Keratinocyte (primary cell): ENCODE measurements at regions not wholly inside any gene's neighbourhood (a gene's known extent, or its start where the extent isn't known, plus 50 kb on each side); places are given as distances from the start of the nearest gene placed in this dataset.
A peak's percentile ranks its signal among the peaks of the same experiment; 100 is the strongest.
"Not testable (repeated sequence)": the region's sequence is repeated elsewhere in the genome, so short reads cannot be mapped to it uniquely, and the experiment has no call there.

Source experiments
- DNase-seq: peaks from one replicate; pipeline ENCODE4 v3.0.0-alpha.2; 2011; ENCODE audit warnings: low read depth, missing footprints, low spot score
- FAIRE-seq: peaks from 2 replicates; lab custom pipeline; 2011; peaks lifted over from hg19 to GRCh38; lab: Jason Lieb, UNC
- H2AFZ ChIP-seq: 2 replicates; pipeline ENCODE4 v1.6.0; 2012; ENCODE audit warnings: low read length, control low read depth, inconsistent platforms; ENCODE audit not compliant: control insufficient read depth
- H3K27ac ChIP-seq: 2 replicates; pipeline ENCODE4 v1.5.1; 2011; ENCODE audit warnings: low read length; ENCODE audit not compliant: control insufficient read depth, insufficient read depth
- H3K27me3 ChIP-seq: 3 replicates; pipeline ENCODE4 v1.6.0; 2011; ENCODE audit warnings: low read length; ENCODE audit not compliant: control insufficient read depth, insufficient read depth; ENCODE audit errors: extremely low read depth
- H3K36me3 ChIP-seq, 2 experiments: 2 replicates in 1 of 2; 3 replicates in 1 of 2; pipeline ENCODE4 v1.5.1; 2011; ENCODE audit warnings: low read length in 2 of 2, mild to moderate bottlenecking in 1 of 2; ENCODE audit not compliant: control insufficient read depth in 2 of 2, insufficient read depth in 2 of 2; ENCODE audit errors: extremely low read depth in 1 of 2
- H3K4me1 ChIP-seq: 3 replicates; pipeline ENCODE4 v1.5.1; 2011; ENCODE audit warnings: low read length; ENCODE audit not compliant: control insufficient read depth, insufficient read depth; ENCODE audit errors: extremely low read depth
- H3K4me2 ChIP-seq: 3 replicates; pipeline ENCODE4 v1.6.0; 2011; ENCODE audit warnings: low read depth, low read length; ENCODE audit not compliant: control insufficient read depth, insufficient read depth; ENCODE audit errors: extremely low read depth
- H3K4me3 ChIP-seq, 3 experiments: fragments of 200-600 bp in 1 of 3; sonication (generic) in 1 of 3; 2 replicates in 2 of 3; 3 replicates in 1 of 3; pipeline ENCODE4 v1.5.1; 2011 to 2016; ENCODE audit warnings: low read length in 3 of 3, mild to moderate bottlenecking in 3 of 3, control low read depth in 2 of 3, inconsistent platforms in 1 of 3, low read depth in 1 of 3, mixed read lengths in 1 of 3, mixed run types in 1 of 3, moderate library complexity in 1 of 3; ENCODE audit not compliant: control insufficient read depth in 2 of 3, insufficient read depth in 2 of 3; ENCODE audit errors: extremely low read depth in 1 of 3
- H3K79me2 ChIP-seq: 2 replicates; pipeline ENCODE4 v1.6.0; 2012; ENCODE audit warnings: low read length; ENCODE audit not compliant: control insufficient read depth, insufficient read depth
- H3K9ac ChIP-seq: 3 replicates; pipeline ENCODE4 v1.6.0; 2011; ENCODE audit warnings: low read length; ENCODE audit not compliant: control insufficient read depth, insufficient read depth; ENCODE audit errors: extremely low read depth
- H3K9me1 ChIP-seq: 3 replicates; pipeline ENCODE4 v1.6.0; 2011; ENCODE audit warnings: low read length; ENCODE audit not compliant: control insufficient read depth, insufficient read depth; ENCODE audit errors: extremely low read depth
- H3K9me3 ChIP-seq: 2 replicates; pipeline ENCODE4 v1.5.1; 2012; ENCODE audit warnings: low read depth, low read length; ENCODE audit not compliant: control insufficient read depth
- H4K20me1 ChIP-seq: 3 replicates; pipeline ENCODE4 v1.6.0; 2011; ENCODE audit warnings: low read length; ENCODE audit not compliant: control insufficient read depth, insufficient read depth; ENCODE audit errors: extremely low read depth
- CTCF ChIP-seq, 3 experiments: IDR thresholded peaks in 1 of 3; conservative IDR thresholded peaks in 1 of 3; optimal IDR thresholded peaks in 1 of 3; 2 replicates in 2 of 3; 3 replicates in 1 of 3; pipeline versions ENCODE3 to v1.5.1; 2011; ENCODE audit warnings: low read length in 3 of 3, mild to moderate bottlenecking in 3 of 3, moderate library complexity in 2 of 3, control low read depth in 1 of 3, inconsistent platforms in 1 of 3; ENCODE audit not compliant: insufficient read depth in 2 of 3; ENCODE audit errors: extremely low read depth in 1 of 3
- EZH2 ChIP-seq: IDR thresholded peaks from one replicate; pipeline ENCODE4 v1.6.1; 2012; ENCODE audit warnings: inconsistent platforms, mild to moderate bottlenecking, low read length, moderate library complexity
- dilution Hi-C: fragments of 300-500 bp; cut with MboI; formaldehyde crosslinking; loops from one replicate; pipeline ENCODE4 v1.7.0; 2020; ENCODE audit warnings: low sequenced_read_pairs; ENCODE audit not compliant: extremely low pct_ligation_motif_present

GRCh38 chr4:26207631-26208030 lies 113.2 kb upstream of the RBPJ start:
- H4K20me1 ChIP-seq: no peaks in the 10 kb centered on the region
- H3K9me3 ChIP-seq: no peaks in the 10 kb centered on the region
- FAIRE-seq: peak; percentile 83
- H3K9me1 ChIP-seq: no peaks in the 10 kb centered on the region
- H3K4me3 ChIP-seq: no peak overlapping the region
- no peaks in the 10 kb centered on the region for H3K79me2 ChIP-seq
- H3K27ac ChIP-seq: no peak overlapping the region
- no peak overlapping the region for H3K4me2 ChIP-seq
- H3K4me1 ChIP-seq: peaks cover 11% of the 10 kb centered on the region
- TF ChIP-seq CTCF (optimal IDR thresholded peaks at IDR 0.05 in 1 of 3, IDR thresholded peaks at IDR 0.05 in 1 of 3, conservative IDR thresholded peaks at IDR 0.05 in 1 of 3; ENCODE audit: extremely low read depth in 1 of 3, insufficient read depth in 2 of 3, low read length in 3 of 3): no peak
- TF ChIP-seq EZH2: no peak
- dilution Hi-C loops: no loop called here
- DNase-seq: no peak
- H3K36me3 ChIP-seq: no peaks in the 10 kb centered on the region
- H3K27me3 ChIP-seq: peaks cover 11% of the 10 kb centered on the region
- H2AFZ ChIP-seq: no peak overlapping the region
- no peak overlapping the region for H3K9ac ChIP-seq

GRCh38 chr4:26208237-26208994 lies 112.4 kb upstream of the RBPJ start:
- Histone ChIP-seq H3K27me3 (peaks cover 11% of the 10 kb centered on the region), H4K20me1 (no peaks in the 10 kb centered on the region), H2AFZ (no peak overlapping the region), H3K27ac (no peak overlapping the region), H3K4me2 (no peak overlapping the region), H3K9me1 (no peaks in the 10 kb centered on the region), H3K79me2 (no peaks in the 10 kb centered on the region), H3K4me1 (peaks cover 11% of the 10 kb centered on the region), H3K9me3 (no peaks in the 10 kb centered on the region), H3K4me3 (no peak overlapping the region), H3K36me3 (no peaks in the 10 kb centered on the region), H3K9ac (no peak overlapping the region)
- no peak for TF ChIP-seq CTCF (optimal IDR thresholded peaks at IDR 0.05 in 1 of 3, IDR thresholded peaks at IDR 0.05 in 1 of 3, conservative IDR thresholded peaks at IDR 0.05 in 1 of 3; ENCODE audit: extremely low read depth in 1 of 3, insufficient read depth in 2 of 3, low read length in 3 of 3)
- TF ChIP-seq EZH2: no peak
- no peak for FAIRE-seq
- dilution Hi-C loops: no loop called here
- DNase-seq: no peak

- H3K79me2 ChIP-seq, DNase-seq, H3K9me1 ChIP-seq, H3K9me3 ChIP-seq, H4K20me1 ChIP-seq, H2AFZ ChIP-seq, H3K9ac ChIP-seq, H3K4me2 ChIP-seq, H3K27ac ChIP-seq, H3K27me3 ChIP-seq, H3K36me3 ChIP-seq, H3K4me3 ChIP-seq, dilution Hi-C loops: not testable (repeated sequence)
- peaks cover 11% of the 10 kb centered on the region for H3K4me1 ChIP-seq
- peak; percentile 69 for FAIRE-seq
Observed at GRCh38 chr4:26209378-26209777, 111.4 kb upstream of the RBPJ start.
